Neuronal stem cell (in vitro differentiated cells): ENCODE measurements at regions not wholly inside any gene's neighbourhood (a gene's known extent, or its start where the extent isn't known, plus 50 kb on each side); places are given as distances from the start of the nearest gene placed in this dataset.
A peak's percentile ranks its signal among the peaks of the same experiment; 100 is the strongest.

Source experiments
- DNase-seq: peaks from one replicate; pipeline ENCODE4 v3.0.0-alpha.2; 2013; ENCODE audit warnings: low spot score
- H2AFZ ChIP-seq: one replicate; pipeline ENCODE4 v1.6.1; 2013; ENCODE audit warnings: mild to moderate bottlenecking, low read length, inconsistent platforms
- H2AK5ac ChIP-seq: 2 replicates; pipeline ENCODE4 v1.6.1; 2013; ENCODE audit warnings: low read depth, mild to moderate bottlenecking, inconsistent platforms, low read length, moderate library complexity, mixed read lengths
- H2BK120ac ChIP-seq: 2 replicates; pipeline ENCODE4 v1.6.1; 2013; ENCODE audit warnings: low read depth, mild to moderate bottlenecking, inconsistent platforms, low read length, moderate library complexity, mixed read lengths
- H2BK12ac ChIP-seq: one replicate; pipeline ENCODE4 v1.6.1; 2013; ENCODE audit warnings: low read length, inconsistent platforms
- H2BK15ac ChIP-seq: 2 replicates; pipeline ENCODE4 v1.6.1; 2013; ENCODE audit warnings: mild to moderate bottlenecking, low read length, inconsistent platforms, mixed read lengths
- H2BK5ac ChIP-seq: one replicate; pipeline ENCODE4 v1.6.1; 2013; ENCODE audit warnings: inconsistent platforms, mild to moderate bottlenecking, low read length, moderate library complexity
- H3K14ac ChIP-seq: one replicate; pipeline ENCODE4 v1.6.1; 2013; ENCODE audit warnings: low read length, inconsistent platforms
- H3K18ac ChIP-seq: 2 replicates; pipeline ENCODE4 v1.6.1; 2013; ENCODE audit warnings: low read length, inconsistent platforms
- H3K23ac ChIP-seq: 2 replicates; pipeline ENCODE4 v1.6.1; 2013; ENCODE audit warnings: low read depth, mild to moderate bottlenecking, mixed read lengths, low read length, inconsistent platforms; ENCODE audit not compliant: poor library complexity
- H3K27ac ChIP-seq: replicated peaks from 3 replicates; pipeline ENCODE4 v1.5.1; 2013; ENCODE audit warnings: low read length, inconsistent platforms
- H3K27me3 ChIP-seq, 3 experiments: 2 replicates each; pipeline ENCODE4 v1.6.1; 2013; ENCODE audit warnings: low read length in 3 of 3, mild to moderate bottlenecking in 2 of 3, inconsistent platforms in 1 of 3, low read depth in 1 of 3, mixed read lengths in 1 of 3, moderate library complexity in 1 of 3; ENCODE audit not compliant: control insufficient read depth in 3 of 3, insufficient read depth in 3 of 3
- H3K36me3 ChIP-seq, 2 donors: replicated peaks in 1 of 2; 2 replicates each; pipeline ENCODE4 v1.6.1; 2013; ENCODE audit warnings: low read length in 2 of 2; ENCODE audit not compliant: control insufficient read depth in 2 of 2, insufficient read depth in 2 of 2
- H3K4ac ChIP-seq: 2 replicates; pipeline ENCODE4 v1.6.1; 2013; ENCODE audit warnings: inconsistent platforms, mild to moderate bottlenecking, low read length, moderate library complexity
- H3K4me1 ChIP-seq, 2 donors: 1 replicate in 1 of 2; 2 replicates in 1 of 2; pipeline ENCODE4 v1.6.1; 2013; ENCODE audit warnings: low read length in 2 of 2, low read depth in 1 of 2; ENCODE audit not compliant: control insufficient read depth in 2 of 2, insufficient read depth in 1 of 2
- H3K4me2 ChIP-seq: one replicate; pipeline ENCODE4 v1.6.1; 2013; ENCODE audit warnings: mild to moderate bottlenecking, low read length, inconsistent platforms; ENCODE audit not compliant: insufficient read depth, poor library complexity, severe bottlenecking
- H3K4me3 ChIP-seq, 2 donors: 2 replicates each; pipeline ENCODE4 v1.5.1; 2013; ENCODE audit warnings: low read length in 2 of 2, mild to moderate bottlenecking in 2 of 2, inconsistent platforms in 1 of 2, moderate library complexity in 1 of 2
- H3K79me1 ChIP-seq: one replicate; pipeline ENCODE4 v1.6.1; 2013; ENCODE audit warnings: low read depth, mild to moderate bottlenecking, inconsistent platforms, low read length, moderate library complexity
- H3K9ac ChIP-seq: one replicate; pipeline ENCODE4 v1.6.1; 2013; ENCODE audit warnings: mild to moderate bottlenecking, low read depth, low read length, inconsistent platforms; ENCODE audit not compliant: poor library complexity
- H3K9me3 ChIP-seq, 2 donors: replicated peaks in 1 of 2; 2 replicates each; pipeline versions ENCODE3 to v1.6.1; 2013; ENCODE audit warnings: low read length in 2 of 2, mild to moderate bottlenecking in 2 of 2, inconsistent platforms in 1 of 2, low read depth in 1 of 2, mixed read lengths in 1 of 2, moderate library complexity in 1 of 2; ENCODE audit not compliant: control insufficient read depth in 2 of 2, insufficient read depth in 1 of 2
- H4K8ac ChIP-seq: one replicate; pipeline ENCODE4 v1.6.1; 2013; ENCODE audit warnings: low read depth, mild to moderate bottlenecking, inconsistent platforms, low read length, moderate library complexity
- H4K91ac ChIP-seq: one replicate; pipeline ENCODE4 v1.6.1; 2013; ENCODE audit warnings: low read length, low read depth, mild to moderate bottlenecking, inconsistent platforms; ENCODE audit not compliant: poor library complexity
- WGBS, 2 donors: extraction: QIAGEN DNeasy Blood & Tissue Kit; methylation state at CpG; one replicate each; pipeline ENCODE4 v1.1.7; 2013; ENCODE audit warnings: missing lambda C conversion rate in 2 of 2, mixed read lengths in 1 of 2; ENCODE audit not compliant: insufficient read length in 2 of 2, insufficient replicate concordance in 1 of 2; ENCODE audit errors: extremely low coverage in 2 of 2; 5-methylcytosine and 5-hydroxymethylcytosine counted together

GRCh38 chr13:111791131-111791530 is 275.8 kb upstream of the SOX1 start:
- no peak overlapping the region for H3K23ac ChIP-seq
- no peak overlapping the region for H3K4me2 ChIP-seq
- no peak for DNase-seq
- no peak overlapping the region for H3K18ac ChIP-seq
- H4K91ac ChIP-seq: no peak overlapping the region
- no peak overlapping the region for H2AFZ ChIP-seq
- no peak overlapping the region for H3K27ac ChIP-seq
- H2AK5ac ChIP-seq: no peak overlapping the region
- H4K8ac ChIP-seq: no peak overlapping the region
- no peak overlapping the region for H2BK120ac ChIP-seq
- no peaks in the 10 kb centered on the region for H3K36me3 ChIP-seq
- H2BK15ac ChIP-seq: no peak overlapping the region
- no peaks in the 10 kb centered on the region for H3K9me3 ChIP-seq
- H3K27me3 ChIP-seq: peaks cover 0 to 3% (median 0%) of the 10 kb centered on the region in 3 experiments
- H3K14ac ChIP-seq: no peak overlapping the region
- H3K4ac ChIP-seq: no peak overlapping the region
- no peaks in the 10 kb centered on the region for H3K79me1 ChIP-seq
- no peak overlapping the region for H2BK12ac ChIP-seq
- H3K4me1 ChIP-seq: no peaks in the 10 kb centered on the region
- WGBS, 2 donors: no CpG with 5 or more reads among the region's 3 CpGs
- no peak overlapping the region for H3K9ac ChIP-seq
- H3K4me3 ChIP-seq: peak overlapping the region in 1 of 2 donors; percentile 47
- no peak overlapping the region for H2BK5ac ChIP-seq

GRCh38 chr13:111792956-111793355 is 274.0 kb upstream of the SOX1 start:
- Histone ChIP-seq H3K9me3 (no peaks in the 10 kb centered on the region), H2BK5ac (no peak overlapping the region), H2AK5ac (no peak overlapping the region), H3K27me3 (peaks cover 0 to 3% (median 0%) of the 10 kb centered on the region in 3 experiments), H2BK120ac (no peak overlapping the region), H3K4ac (no peak overlapping the region), H3K79me1 (no peaks in the 10 kb centered on the region), H2BK12ac (no peak overlapping the region), H3K14ac (no peak overlapping the region), H3K18ac (no peak overlapping the region), H3K4me3 (no peak overlapping the region), H3K36me3 (no peaks in the 10 kb centered on the region), H3K9ac (no peak overlapping the region), H3K27ac (no peak overlapping the region), H4K91ac (no peak overlapping the region), H2AFZ (no peak overlapping the region), H3K4me2 (no peak overlapping the region), H4K8ac (no peak overlapping the region), H3K23ac (no peak overlapping the region), H2BK15ac (peak overlapping the region; percentile 65), H3K4me1 (no peaks in the 10 kb centered on the region)
- DNase-seq: no peak
- no CpG with 5 or more reads among the region's 6 CpGs for WGBS, 2 donors
